ENCODE measurements at regions not wholly inside any gene's neighbourhood (a gene's known extent, or its start where the extent isn't known, plus 50 kb on each side); places are given as distances from the start of the nearest gene placed in this dataset.

GRCh38 chr14:71647086-71647784 is 285.0 kb upstream of the RGS6 start:
- Histone ChIP-seq H3K9me3 (ENCODE audit: control insufficient read depth, low read length) (peaks cover 14% of the 10 kb centered on the region), H3K9ac (ENCODE audit: low read length) (no peak overlapping the region), H3K4me1 (ENCODE audit: control insufficient read depth, insufficient read depth, low read length) (peaks cover 21% of the 10 kb centered on the region), H3K4me3 (ENCODE audit: low read length) (no peak overlapping the region), H3K27me3 (replicated peaks; ENCODE audit: control insufficient read depth, insufficient read depth, low read length) (no peaks in the 10 kb centered on the region), H3K36me3 (ENCODE audit: control insufficient read depth, insufficient read depth, low read length, severe bottlenecking) (no peaks in the 10 kb centered on the region)
- no peak for DNase-seq (ENCODE audit: low read depth)

- H3K4me3 ChIP-seq (ENCODE audit: low read length), result no peak overlapping the region
- H3K27me3 ChIP-seq (replicated peaks; ENCODE audit: control insufficient read depth, insufficient read depth, low read length), result no peaks in the 10 kb centered on the region
- peaks cover 21% of the 10 kb centered on the region for H3K4me1 ChIP-seq (ENCODE audit: control insufficient read depth, insufficient read depth, low read length)
- H3K9ac ChIP-seq (ENCODE audit: low read length), result no peak overlapping the region
- H3K9me3 ChIP-seq (ENCODE audit: control insufficient read depth, low read length), result peaks cover 15% of the 10 kb centered on the region
- DNase-seq (ENCODE audit: low read depth), result no peak
- H3K36me3 ChIP-seq (ENCODE audit: control insufficient read depth, insufficient read depth, low read length, severe bottlenecking), result no peaks in the 10 kb centered on the region
These were observed 283.5 kb upstream of the RGS6 start for GRCh38 chr14:71648725-71649124.

- no peaks in the 10 kb centered on the region for H3K27me3 ChIP-seq (replicated peaks; ENCODE audit: control insufficient read depth, insufficient read depth, low read length)
- DNase-seq (ENCODE audit: low read depth), result no peak
- no peak overlapping the region for H3K4me3 ChIP-seq (ENCODE audit: low read length)
- peaks cover 21% of the 10 kb centered on the region for H3K4me1 ChIP-seq (ENCODE audit: control insufficient read depth, insufficient read depth, low read length)
- no peak overlapping the region for H3K9ac ChIP-seq (ENCODE audit: low read length)
- H3K36me3 ChIP-seq (ENCODE audit: control insufficient read depth, insufficient read depth, low read length, severe bottlenecking), result no peaks in the 10 kb centered on the region
- peaks cover 15% of the 10 kb centered on the region for H3K9me3 ChIP-seq (ENCODE audit: control insufficient read depth, low read length)
These were observed 282.0 kb upstream of the RGS6 start for GRCh38 chr14:71650187-71650755.

GRCh38 chr14:71651228-71651627 is 281.0 kb upstream of the RGS6 start:
- no peaks in the 10 kb centered on the region for H3K27me3 ChIP-seq (replicated peaks; ENCODE audit: control insufficient read depth, insufficient read depth, low read length)
- H3K4me1 ChIP-seq (ENCODE audit: control insufficient read depth, insufficient read depth, low read length), result peaks cover 21% of the 10 kb centered on the region
- peak overlapping the region; percentile 20 for H3K4me3 ChIP-seq (ENCODE audit: low read length)
- H3K36me3 ChIP-seq (ENCODE audit: control insufficient read depth, insufficient read depth, low read length, severe bottlenecking), result no peaks in the 10 kb centered on the region
- peak overlapping the region; percentile 15 for H3K9ac ChIP-seq (ENCODE audit: low read length)
- peaks cover 15% of the 10 kb centered on the region for H3K9me3 ChIP-seq (ENCODE audit: control insufficient read depth, low read length)
- peak; percentile 86 for DNase-seq (ENCODE audit: low read depth)

GRCh38 chr14:71652368-71652767 is 279.9 kb upstream of the RGS6 start:
- Histone ChIP-seq H3K4me3 (ENCODE audit: low read length) (no peak overlapping the region), H3K9me3 (ENCODE audit: control insufficient read depth, low read length) (peaks cover 15% of the 10 kb centered on the region), H3K36me3 (ENCODE audit: control insufficient read depth, insufficient read depth, low read length, severe bottlenecking) (no peaks in the 10 kb centered on the region), H3K4me1 (ENCODE audit: control insufficient read depth, insufficient read depth, low read length) (peaks cover 14% of the 10 kb centered on the region), H3K27me3 (replicated peaks; ENCODE audit: control insufficient read depth, insufficient read depth, low read length) (no peaks in the 10 kb centered on the region), H3K9ac (ENCODE audit: low read length) (no peak overlapping the region)
- no peak for DNase-seq (ENCODE audit: low read depth)

GRCh38 chr14:71654810-71655209 is 277.4 kb upstream of the RGS6 start:
- Histone ChIP-seq H3K36me3 (ENCODE audit: control insufficient read depth, insufficient read depth, low read length, severe bottlenecking) (no peaks in the 10 kb centered on the region), H3K4me1 (ENCODE audit: control insufficient read depth, insufficient read depth, low read length) (peaks cover 32% of the 10 kb centered on the region), H3K4me3 (ENCODE audit: low read length) (no peak overlapping the region), H3K27me3 (replicated peaks; ENCODE audit: control insufficient read depth, insufficient read depth, low read length) (no peaks in the 10 kb centered on the region), H3K9ac (ENCODE audit: low read length) (no peak overlapping the region), H3K9me3 (ENCODE audit: control insufficient read depth, low read length) (peaks cover 15% of the 10 kb centered on the region)
- DNase-seq (ENCODE audit: low read depth), result no peak

GRCh38 chr14:71658261-71658860 is 273.9 kb upstream of the RGS6 start:
- DNase-seq (ENCODE audit: low read depth), result peak; percentile 43
- Histone ChIP-seq H3K4me1 (ENCODE audit: control insufficient read depth, insufficient read depth, low read length) (peaks cover 24% of the 10 kb centered on the region), H3K9me3 (ENCODE audit: control insufficient read depth, low read length) (peaks cover under 1% of the 10 kb centered on the region), H3K9ac (ENCODE audit: low read length) (peak overlapping the region; percentile 45), H3K4me3 (ENCODE audit: low read length) (peak overlapping the region; percentile 48), H3K36me3 (ENCODE audit: control insufficient read depth, insufficient read depth, low read length, severe bottlenecking) (peaks cover 9% of the 10 kb centered on the region), H3K27me3 (replicated peaks; ENCODE audit: control insufficient read depth, insufficient read depth, low read length) (no peaks in the 10 kb centered on the region)

GRCh38 chr14:71659159-71659558 is 273.1 kb upstream of the RGS6 start:
- Histone ChIP-seq H3K27me3 (replicated peaks; ENCODE audit: control insufficient read depth, insufficient read depth, low read length) (no peaks in the 10 kb centered on the region), H3K4me1 (ENCODE audit: control insufficient read depth, insufficient read depth, low read length) (peaks cover 24% of the 10 kb centered on the region), H3K36me3 (ENCODE audit: control insufficient read depth, insufficient read depth, low read length, severe bottlenecking) (peaks cover 9% of the 10 kb centered on the region), H3K4me3 (ENCODE audit: low read length) (no peak overlapping the region), H3K9me3 (ENCODE audit: control insufficient read depth, low read length) (no peaks in the 10 kb centered on the region), H3K9ac (ENCODE audit: low read length) (peak overlapping the region; percentile 45)
- DNase-seq (ENCODE audit: low read depth), result peak; percentile 34

- Histone ChIP-seq H3K9ac (ENCODE audit: low read length) (no peak overlapping the region), H3K36me3 (ENCODE audit: control insufficient read depth, insufficient read depth, low read length, severe bottlenecking) (peaks cover 9% of the 10 kb centered on the region), H3K27me3 (replicated peaks; ENCODE audit: control insufficient read depth, insufficient read depth, low read length) (no peaks in the 10 kb centered on the region), H3K4me1 (ENCODE audit: control insufficient read depth, insufficient read depth, low read length) (peaks cover 45% of the 10 kb centered on the region), H3K4me3 (ENCODE audit: low read length) (no peak overlapping the region), H3K9me3 (ENCODE audit: control insufficient read depth, low read length) (no peaks in the 10 kb centered on the region)
- DNase-seq (ENCODE audit: low read depth), result no peak
These were observed 270.8 kb upstream of the RGS6 start for GRCh38 chr14:71661441-71661840.

GRCh38 chr14:71662291-71662790 is 269.9 kb upstream of the RGS6 start:
- Histone ChIP-seq H3K4me1 (ENCODE audit: control insufficient read depth, insufficient read depth, low read length) (peaks cover 54% of the 10 kb centered on the region), H3K9ac (ENCODE audit: low read length) (no peak overlapping the region), H3K9me3 (ENCODE audit: control insufficient read depth, low read length) (no peaks in the 10 kb centered on the region), H3K36me3 (ENCODE audit: control insufficient read depth, insufficient read depth, low read length, severe bottlenecking) (peaks cover 9% of the 10 kb centered on the region), H3K27me3 (replicated peaks; ENCODE audit: control insufficient read depth, insufficient read depth, low read length) (no peaks in the 10 kb centered on the region), H3K4me3 (ENCODE audit: low read length) (no peak overlapping the region)
- DNase-seq (ENCODE audit: low read depth), result no peak

- no peaks in the 10 kb centered on the region for H3K27me3 ChIP-seq (replicated peaks; ENCODE audit: control insufficient read depth, insufficient read depth, low read length)
- peak overlapping the region; percentile 43 for H3K4me3 ChIP-seq (ENCODE audit: low read length)
- H3K4me1 ChIP-seq (ENCODE audit: control insufficient read depth, insufficient read depth, low read length), result peaks cover 43% of the 10 kb centered on the region
- H3K9ac ChIP-seq (ENCODE audit: low read length), result peak overlapping the region; percentile 44
- H3K9me3 ChIP-seq (ENCODE audit: control insufficient read depth, low read length), result no peaks in the 10 kb centered on the region
- DNase-seq (ENCODE audit: low read depth), result peak; percentile 82
- peaks cover 9% of the 10 kb centered on the region for H3K36me3 ChIP-seq (ENCODE audit: control insufficient read depth, insufficient read depth, low read length, severe bottlenecking)
These were observed 267.1 kb upstream of the RGS6 start for GRCh38 chr14:71665157-71665556.
